SK-N-SH treated with all-trans-retinoic acid at 6 μM for 48 hours (cell line): ENCODE measurements at regions not wholly inside any gene's neighbourhood (a gene's known extent, or its start where the extent isn't known, plus 50 kb on each side); places are given as distances from the start of the nearest gene placed in this dataset.

Source experiments
- ATAC-seq: fragments of 200-7000 bp; cut with Tn5 transposase; 3 replicates; pipeline ENCODE4 v1.9.1; 2020; ENCODE audit warnings: mild to moderate bottlenecking, moderate library complexity
- ARNTL ChIP-seq: fragments of 450-650 bp; formaldehyde crosslinking; IDR thresholded peaks from 2 replicates; pipeline ENCODE4 v1.5.0; 2020; ENCODE audit warnings: low read depth, mild to moderate bottlenecking, moderate library complexity, borderline replicate concordance
- BACH2 ChIP-seq: fragments of 250-450 bp; sonication (Bioruptor Pico); IDR thresholded peaks from 2 replicates; pipeline ENCODE4 v1.9.0; 2021; ENCODE audit warnings: mild to moderate bottlenecking, borderline replicate concordance
- CSDC2 ChIP-seq: fragments of 250-450 bp; sonication (Bioruptor Pico); IDR thresholded peaks from 2 replicates; pipeline ENCODE4 v1.5.0; 2020; ENCODE audit warnings: mild to moderate bottlenecking, moderate library complexity
- ESRRG ChIP-seq: fragments of 250-450 bp; sonication (Bioruptor Pico); IDR thresholded peaks from 2 replicates; pipeline ENCODE4 v1.6.1; 2021; ENCODE audit warnings: mild to moderate bottlenecking
- GLIS3 ChIP-seq: fragments of 250-450 bp; sonication (Bioruptor Pico); IDR thresholded peaks from 2 replicates; pipeline ENCODE4 v1.5.0; 2020; ENCODE audit warnings: mild to moderate bottlenecking, moderate library complexity
- ISL1 ChIP-seq: fragments of 250-450 bp; sonication (Bioruptor Pico); IDR thresholded peaks from 2 replicates; pipeline ENCODE4 v2.1.2; 2022; ENCODE audit warnings: mild to moderate bottlenecking, moderate library complexity
- OSR1 ChIP-seq: fragments of 250-450 bp; sonication (Bioruptor Pico); IDR thresholded peaks from 2 replicates; pipeline ENCODE4 v1.8.0; 2022; ENCODE audit warnings: moderate library complexity, mild to moderate bottlenecking, inconsistent platforms
- POU6F1 ChIP-seq: fragments of 250-450 bp; sonication (Bioruptor Pico); IDR thresholded peaks from 2 replicates; pipeline ENCODE4 v1.8.0; 2021; ENCODE audit warnings: low read depth, mild to moderate bottlenecking, moderate library complexity, borderline replicate concordance
- PPARA ChIP-seq: fragments of 250-450 bp; sonication (Bioruptor Pico); IDR thresholded peaks from 2 replicates; pipeline ENCODE4 v1.5.0; 2020; ENCODE audit warnings: mild to moderate bottlenecking, borderline replicate concordance
- RARB ChIP-seq: fragments of 250-450 bp; sonication (Bioruptor Pico); IDR thresholded peaks from 2 replicates; pipeline ENCODE4 v1.8.0; 2021; ENCODE audit warnings: mild to moderate bottlenecking, moderate library complexity
- TOX ChIP-seq: fragments of 250-450 bp; sonication (Bioruptor Pico); IDR thresholded peaks from 2 replicates; pipeline ENCODE4 v1.8.0; 2021; ENCODE audit warnings: mild to moderate bottlenecking, moderate library complexity, borderline replicate concordance
- ZC3H10 ChIP-seq: fragments of 250-450 bp; sonication (Bioruptor Pico); IDR thresholded peaks from 2 replicates; pipeline ENCODE4 v1.5.1; 2021; ENCODE audit warnings: mild to moderate bottlenecking, moderate library complexity
- ZFP3 ChIP-seq: fragments of 250-450 bp; sonication (Bioruptor Pico); IDR thresholded peaks from 2 replicates; pipeline ENCODE4 v1.5.0; 2020; ENCODE audit warnings: mild to moderate bottlenecking, moderate library complexity
- ZFP30 ChIP-seq: fragments of 450-650 bp; formaldehyde crosslinking; IDR thresholded peaks from 2 replicates; pipeline ENCODE4 v1.5.0; 2022; ENCODE audit warnings: mild to moderate bottlenecking, moderate library complexity
- ZNF565 ChIP-seq: fragments of 450-650 bp; formaldehyde crosslinking; conservative IDR thresholded peaks from 2 replicates; pipeline ENCODE4 v1.5.0; 2020; ENCODE audit warnings: low read depth, mild to moderate bottlenecking, moderate library complexity
- ZNF70 ChIP-seq: fragments of 450-650 bp; formaldehyde crosslinking; IDR thresholded peaks from 2 replicates; pipeline ENCODE4 v1.5.0; 2020; ENCODE audit warnings: mild to moderate bottlenecking, moderate library complexity
- ZNF8 ChIP-seq: fragments of 450-650 bp; formaldehyde crosslinking; IDR thresholded peaks from 2 replicates; pipeline ENCODE4 v1.5.0; 2020; ENCODE audit warnings: mild to moderate bottlenecking, moderate library complexity
- TF ChIP-seq, protein P1 (sequence below): fragments of 250-450 bp; sonication (Bioruptor Pico); IDR thresholded peaks from 2 replicates; pipeline ENCODE4 v1.5.0; 2020; ENCODE audit warnings: mild to moderate bottlenecking, moderate library complexity
- TF ChIP-seq, protein P2 (sequence below): fragments of 250-450 bp; sonication (Bioruptor Pico); IDR thresholded peaks from 2 replicates; pipeline ENCODE4 v1.5.1; 2020; ENCODE audit warnings: low read depth, mild to moderate bottlenecking, moderate library complexity
- TF ChIP-seq, protein P3 (sequence below): fragments of 250-450 bp; sonication (Bioruptor Pico); IDR thresholded peaks from 2 replicates; pipeline ENCODE4 v1.8.0; 2020; ENCODE audit warnings: mild to moderate bottlenecking, moderate library complexity, borderline replicate concordance
- TF ChIP-seq, protein P4 (sequence below): fragments of 250-450 bp; sonication (Bioruptor Pico); IDR thresholded peaks from 2 replicates; pipeline ENCODE4 v1.5.1; 2021; ENCODE audit warnings: mild to moderate bottlenecking, moderate library complexity

- TF ChIP-seq, protein P1, sequence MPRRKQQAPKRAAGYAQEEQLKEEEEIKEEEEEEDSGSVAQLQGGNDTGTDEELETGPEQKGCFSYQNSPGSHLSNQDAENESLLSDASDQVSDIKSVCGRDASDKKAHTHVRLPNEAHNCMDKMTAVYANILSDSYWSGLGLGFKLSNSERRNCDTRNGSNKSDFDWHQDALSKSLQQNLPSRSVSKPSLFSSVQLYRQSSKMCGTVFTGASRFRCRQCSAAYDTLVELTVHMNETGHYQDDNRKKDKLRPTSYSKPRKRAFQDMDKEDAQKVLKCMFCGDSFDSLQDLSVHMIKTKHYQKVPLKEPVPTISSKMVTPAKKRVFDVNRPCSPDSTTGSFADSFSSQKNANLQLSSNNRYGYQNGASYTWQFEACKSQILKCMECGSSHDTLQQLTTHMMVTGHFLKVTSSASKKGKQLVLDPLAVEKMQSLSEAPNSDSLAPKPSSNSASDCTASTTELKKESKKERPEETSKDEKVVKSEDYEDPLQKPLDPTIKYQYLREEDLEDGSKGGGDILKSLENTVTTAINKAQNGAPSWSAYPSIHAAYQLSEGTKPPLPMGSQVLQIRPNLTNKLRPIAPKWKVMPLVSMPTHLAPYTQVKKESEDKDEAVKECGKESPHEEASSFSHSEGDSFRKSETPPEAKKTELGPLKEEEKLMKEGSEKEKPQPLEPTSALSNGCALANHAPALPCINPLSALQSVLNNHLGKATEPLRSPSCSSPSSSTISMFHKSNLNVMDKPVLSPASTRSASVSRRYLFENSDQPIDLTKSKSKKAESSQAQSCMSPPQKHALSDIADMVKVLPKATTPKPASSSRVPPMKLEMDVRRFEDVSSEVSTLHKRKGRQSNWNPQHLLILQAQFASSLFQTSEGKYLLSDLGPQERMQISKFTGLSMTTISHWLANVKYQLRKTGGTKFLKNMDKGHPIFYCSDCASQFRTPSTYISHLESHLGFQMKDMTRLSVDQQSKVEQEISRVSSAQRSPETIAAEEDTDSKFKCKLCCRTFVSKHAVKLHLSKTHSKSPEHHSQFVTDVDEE (CRISPR knock-in tag) = no peak
Measured at GRCh38 chr11:70671083-70671482, 272.8 kb downstream of the CTTN start (continued).

DNA sequence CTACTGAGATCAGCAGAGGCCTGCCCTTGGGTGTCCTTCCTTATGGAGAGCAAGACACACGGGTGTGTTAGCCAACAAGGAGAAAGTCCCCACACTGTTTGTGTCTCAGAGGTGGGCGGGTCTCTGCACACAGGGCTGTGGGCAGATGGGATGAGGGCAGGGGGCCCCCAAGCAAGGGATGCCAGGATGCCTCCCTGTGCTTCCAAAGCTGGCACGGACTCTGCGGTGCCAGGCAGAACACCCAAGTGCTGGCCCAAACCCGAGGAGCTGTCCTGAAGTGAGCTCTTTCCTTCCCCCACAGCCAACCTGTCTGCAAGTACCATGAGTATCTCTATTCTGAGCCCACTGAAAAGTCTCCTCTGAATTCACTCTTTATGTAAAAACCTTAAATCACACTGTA is 273.3 kb downstream of the CTTN start:
- no peak for ATAC-seq
- TF ChIP-seq ZFP30 (CRISPR knock-in tag) (no peak), ARNTL (CRISPR knock-in tag) (no peak), CSDC2 (CRISPR knock-in tag) (no peak), RARB (CRISPR knock-in tag) (no peak), ZNF565 (CRISPR knock-in tag) (no peak), GLIS3 (CRISPR knock-in tag) (no peak), POU6F1 (CRISPR knock-in tag) (no peak)

GRCh38 chr11:70672991-70673653 is 274.8 kb downstream of the CTTN start:
- TF ChIP-seq GLIS3 (CRISPR knock-in tag) (no peak), OSR1 (CRISPR knock-in tag) (no peak), BACH2 (no peak), ESRRG (CRISPR knock-in tag) (no peak), ZNF8 (CRISPR knock-in tag) (no peak), ZNF70 (no peak), TOX (no peak), CSDC2 (CRISPR knock-in tag) (no peak), RARB (CRISPR knock-in tag) (no peak), PPARA (CRISPR knock-in tag) (no peak), ZFP30 (CRISPR knock-in tag) (no peak), ZC3H10 (CRISPR knock-in tag) (no peak), POU6F1 (CRISPR knock-in tag) (no peak), ZFP3 (CRISPR knock-in tag) (no peak), ISL1 (CRISPR knock-in tag) (no peak)
- TF ChIP-seq, protein P1 (CRISPR knock-in tag) = no peak
- TF ChIP-seq, protein P2, sequence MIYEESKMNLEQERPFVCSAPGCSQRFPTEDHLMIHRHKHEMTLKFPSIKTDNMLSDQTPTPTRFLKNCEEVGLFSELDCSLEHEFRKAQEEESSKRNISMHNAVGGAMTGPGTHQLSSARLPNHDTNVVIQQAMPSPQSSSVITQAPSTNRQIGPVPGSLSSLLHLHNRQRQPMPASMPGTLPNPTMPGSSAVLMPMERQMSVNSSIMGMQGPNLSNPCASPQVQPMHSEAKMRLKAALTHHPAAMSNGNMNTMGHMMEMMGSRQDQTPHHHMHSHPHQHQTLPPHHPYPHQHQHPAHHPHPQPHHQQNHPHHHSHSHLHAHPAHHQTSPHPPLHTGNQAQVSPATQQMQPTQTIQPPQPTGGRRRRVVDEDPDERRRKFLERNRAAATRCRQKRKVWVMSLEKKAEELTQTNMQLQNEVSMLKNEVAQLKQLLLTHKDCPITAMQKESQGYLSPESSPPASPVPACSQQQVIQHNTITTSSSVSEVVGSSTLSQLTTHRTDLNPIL = no peak
- TF ChIP-seq, protein P3, sequence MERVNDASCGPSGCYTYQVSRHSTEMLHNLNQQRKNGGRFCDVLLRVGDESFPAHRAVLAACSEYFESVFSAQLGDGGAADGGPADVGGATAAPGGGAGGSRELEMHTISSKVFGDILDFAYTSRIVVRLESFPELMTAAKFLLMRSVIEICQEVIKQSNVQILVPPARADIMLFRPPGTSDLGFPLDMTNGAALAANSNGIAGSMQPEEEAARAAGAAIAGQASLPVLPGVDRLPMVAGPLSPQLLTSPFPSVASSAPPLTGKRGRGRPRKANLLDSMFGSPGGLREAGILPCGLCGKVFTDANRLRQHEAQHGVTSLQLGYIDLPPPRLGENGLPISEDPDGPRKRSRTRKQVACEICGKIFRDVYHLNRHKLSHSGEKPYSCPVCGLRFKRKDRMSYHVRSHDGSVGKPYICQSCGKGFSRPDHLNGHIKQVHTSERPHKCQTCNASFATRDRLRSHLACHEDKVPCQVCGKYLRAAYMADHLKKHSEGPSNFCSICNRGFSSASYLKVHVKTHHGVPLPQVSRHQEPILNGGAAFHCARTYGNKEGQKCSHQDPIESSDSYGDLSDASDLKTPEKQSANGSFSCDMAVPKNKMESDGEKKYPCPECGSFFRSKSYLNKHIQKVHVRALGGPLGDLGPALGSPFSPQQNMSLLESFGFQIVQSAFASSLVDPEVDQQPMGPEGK (CRISPR knock-in tag) = no peak
- TF ChIP-seq, protein P4, sequence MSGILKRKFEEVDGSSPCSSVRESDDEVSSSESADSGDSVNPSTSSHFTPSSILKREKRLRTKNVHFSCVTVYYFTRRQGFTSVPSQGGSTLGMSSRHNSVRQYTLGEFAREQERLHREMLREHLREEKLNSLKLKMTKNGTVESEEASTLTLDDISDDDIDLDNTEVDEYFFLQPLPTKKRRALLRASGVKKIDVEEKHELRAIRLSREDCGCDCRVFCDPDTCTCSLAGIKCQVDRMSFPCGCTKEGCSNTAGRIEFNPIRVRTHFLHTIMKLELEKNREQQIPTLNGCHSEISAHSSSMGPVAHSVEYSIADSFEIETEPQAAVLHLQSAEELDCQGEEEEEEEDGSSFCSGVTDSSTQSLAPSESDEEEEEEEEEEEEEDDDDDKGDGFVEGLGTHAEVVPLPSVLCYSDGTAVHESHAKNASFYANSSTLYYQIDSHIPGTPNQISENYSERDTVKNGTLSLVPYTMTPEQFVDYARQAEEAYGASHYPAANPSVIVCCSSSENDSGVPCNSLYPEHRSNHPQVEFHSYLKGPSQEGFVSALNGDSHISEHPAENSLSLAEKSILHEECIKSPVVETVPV (CRISPR knock-in tag) = no peak
- no peak for ATAC-seq
